ENCODE measurements at regions not wholly inside any gene's neighbourhood (a gene's known extent, or its start where the extent isn't known, plus 50 kb on each side); places are given as distances from the start of the nearest gene placed in this dataset.

DNA sequence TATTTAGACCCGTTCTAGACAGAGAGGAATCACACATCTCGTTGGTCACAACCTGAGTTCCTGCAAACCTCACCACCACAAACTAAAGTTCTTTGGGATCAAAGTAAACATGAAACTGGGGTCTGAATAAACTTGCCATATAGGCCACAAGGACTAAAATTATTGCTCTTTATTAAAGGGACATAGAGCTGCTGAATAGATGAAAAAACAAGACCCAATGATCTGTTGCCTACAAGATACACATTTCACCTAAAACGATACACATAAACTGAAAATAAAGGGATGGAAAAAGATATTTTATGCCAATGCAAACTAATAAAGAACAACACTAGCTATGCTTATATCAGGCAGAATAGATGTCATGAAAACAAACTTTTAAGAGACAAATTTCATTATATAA, 623.0 kb downstream of the TBC1D32 start:
- no peak for DNase-seq (ENCODE audit: low read depth)
- no peak overlapping the region for H3K4me3 ChIP-seq (ENCODE audit: control insufficient read depth, low read depth, low read length)
- TF ChIP-seq, protein P1, sequence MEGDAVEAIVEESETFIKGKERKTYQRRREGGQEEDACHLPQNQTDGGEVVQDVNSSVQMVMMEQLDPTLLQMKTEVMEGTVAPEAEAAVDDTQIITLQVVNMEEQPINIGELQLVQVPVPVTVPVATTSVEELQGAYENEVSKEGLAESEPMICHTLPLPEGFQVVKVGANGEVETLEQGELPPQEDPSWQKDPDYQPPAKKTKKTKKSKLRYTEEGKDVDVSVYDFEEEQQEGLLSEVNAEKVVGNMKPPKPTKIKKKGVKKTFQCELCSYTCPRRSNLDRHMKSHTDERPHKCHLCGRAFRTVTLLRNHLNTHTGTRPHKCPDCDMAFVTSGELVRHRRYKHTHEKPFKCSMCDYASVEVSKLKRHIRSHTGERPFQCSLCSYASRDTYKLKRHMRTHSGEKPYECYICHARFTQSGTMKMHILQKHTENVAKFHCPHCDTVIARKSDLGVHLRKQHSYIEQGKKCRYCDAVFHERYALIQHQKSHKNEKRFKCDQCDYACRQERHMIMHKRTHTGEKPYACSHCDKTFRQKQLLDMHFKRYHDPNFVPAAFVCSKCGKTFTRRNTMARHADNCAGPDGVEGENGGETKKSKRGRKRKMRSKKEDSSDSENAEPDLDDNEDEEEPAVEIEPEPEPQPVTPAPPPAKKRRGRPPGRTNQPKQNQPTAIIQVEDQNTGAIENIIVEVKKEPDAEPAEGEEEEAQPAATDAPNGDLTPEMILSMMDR (IDR thresholded peaks at IDR 0.05; ENCODE audit: control insufficient read depth, insufficient read depth, low read depth, low read length, missing control alignments), result no peak

DNA sequence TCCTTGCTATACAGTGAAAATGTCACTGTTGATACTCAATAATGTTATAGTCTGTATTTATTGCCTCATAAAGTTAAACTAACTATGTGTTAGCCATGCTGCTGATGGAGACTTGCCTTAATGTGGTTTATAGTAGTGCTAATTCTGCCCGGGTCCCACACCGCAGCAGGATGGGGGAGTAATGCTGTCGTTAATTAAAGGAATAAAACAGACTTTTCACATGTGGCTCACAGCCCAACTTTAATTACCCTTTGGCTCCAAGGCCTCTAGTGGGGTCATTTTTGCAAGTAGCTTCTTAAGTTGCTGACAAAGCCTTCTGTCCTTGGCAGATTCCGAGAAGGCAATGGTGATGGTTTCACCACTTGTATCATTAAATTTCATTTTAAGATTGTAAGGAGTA, 634.3 kb downstream of the TBC1D32 start:
- DNase-seq (ENCODE audit: low read depth), result no peak
- TF ChIP-seq, protein P1 (IDR thresholded peaks at IDR 0.05; ENCODE audit: control insufficient read depth, insufficient read depth, low read depth, low read length, missing control alignments), result no peak
- H3K4me3 ChIP-seq (ENCODE audit: control insufficient read depth, low read depth, low read length), result no peak overlapping the region

- no peak overlapping the region for H3K4me3 ChIP-seq (ENCODE audit: control insufficient read depth, low read depth, low read length)
- no peak for DNase-seq (ENCODE audit: low read depth)
- TF ChIP-seq, protein P1 (IDR thresholded peaks at IDR 0.05; ENCODE audit: control insufficient read depth, insufficient read depth, low read depth, low read length, missing control alignments), result no peak
Observed at GRCh38 chr6:120686492-120686891, 647.8 kb downstream of the TBC1D32 start.

DNA sequence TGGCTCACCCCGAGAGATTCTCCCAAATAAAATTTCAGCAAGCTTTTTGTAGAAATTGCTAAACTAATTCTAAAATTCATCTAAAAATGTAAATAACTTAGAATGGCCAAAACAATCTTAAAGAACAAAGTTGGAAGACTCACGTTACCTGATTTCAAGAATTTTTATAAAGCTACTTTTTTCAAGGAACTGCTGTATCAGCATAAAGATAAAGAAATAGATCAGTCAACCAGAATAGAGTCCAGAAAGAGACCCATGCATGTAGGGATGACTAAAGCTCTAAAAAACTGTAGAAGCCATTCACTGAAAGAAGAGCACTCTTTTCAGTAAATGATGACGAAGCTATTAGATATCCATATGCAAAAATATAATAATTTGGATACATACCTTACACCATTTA, 652.1 kb downstream of the TBC1D32 start:
- TF ChIP-seq, protein P1 (IDR thresholded peaks at IDR 0.05; ENCODE audit: control insufficient read depth, insufficient read depth, low read depth, low read length, missing control alignments), result no peak
- no peak for DNase-seq (ENCODE audit: low read depth)
- H3K4me3 ChIP-seq (ENCODE audit: control insufficient read depth, low read depth, low read length), result no peak overlapping the region

GRCh38 chr6:120681204-120681603, 653.1 kb downstream of the TBC1D32 start:
- TF ChIP-seq, protein P1 (IDR thresholded peaks at IDR 0.05; ENCODE audit: control insufficient read depth, insufficient read depth, low read depth, low read length, missing control alignments), result no peak
- no peak for DNase-seq (ENCODE audit: low read depth)
- H3K4me3 ChIP-seq (ENCODE audit: control insufficient read depth, low read depth, low read length), result no peak overlapping the region

- H3K4me3 ChIP-seq (ENCODE audit: control insufficient read depth, low read depth, low read length), result no peak overlapping the region
- DNase-seq (ENCODE audit: low read depth), result no peak
- TF ChIP-seq, protein P1 (IDR thresholded peaks at IDR 0.05; ENCODE audit: control insufficient read depth, insufficient read depth, low read depth, low read length, missing control alignments), result no peak
Observed at GRCh38 chr6:120675886-120676285, 658.4 kb downstream of the TBC1D32 start.

DNA sequence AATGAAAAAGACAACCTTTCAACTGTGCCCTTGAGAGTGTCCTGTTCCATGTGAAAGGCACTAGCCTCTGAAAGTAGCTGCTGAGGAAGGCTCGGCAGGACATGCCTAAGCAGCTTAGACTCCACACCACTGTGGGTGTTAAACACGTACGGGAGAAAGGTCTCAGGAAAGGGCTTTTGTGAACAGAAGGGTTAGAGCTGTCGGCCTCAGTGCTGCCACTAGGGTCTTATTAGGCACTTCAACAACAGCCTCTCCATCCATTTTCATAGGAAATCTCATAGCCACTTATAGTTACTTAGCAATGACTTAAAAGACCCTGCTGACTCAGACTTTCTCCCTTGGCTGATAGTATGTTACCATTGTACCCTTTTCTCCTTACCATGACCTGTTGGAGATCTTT, 662.8 kb downstream of the TBC1D32 start:
- no peak for DNase-seq (ENCODE audit: low read depth)
- TF ChIP-seq, protein P1 (IDR thresholded peaks at IDR 0.05; ENCODE audit: control insufficient read depth, insufficient read depth, low read depth, low read length, missing control alignments), result no peak

More for the DNA sequence above, 662.8 kb downstream of the TBC1D32 start:
- no peak overlapping the region for H3K4me3 ChIP-seq (ENCODE audit: control insufficient read depth, low read depth, low read length)
